ENCODE measurements at regions not wholly inside any gene's neighbourhood (a gene's known extent, or its start where the extent isn't known, plus 50 kb on each side); places are given as distances from the start of the nearest gene placed in this dataset.

DNA sequence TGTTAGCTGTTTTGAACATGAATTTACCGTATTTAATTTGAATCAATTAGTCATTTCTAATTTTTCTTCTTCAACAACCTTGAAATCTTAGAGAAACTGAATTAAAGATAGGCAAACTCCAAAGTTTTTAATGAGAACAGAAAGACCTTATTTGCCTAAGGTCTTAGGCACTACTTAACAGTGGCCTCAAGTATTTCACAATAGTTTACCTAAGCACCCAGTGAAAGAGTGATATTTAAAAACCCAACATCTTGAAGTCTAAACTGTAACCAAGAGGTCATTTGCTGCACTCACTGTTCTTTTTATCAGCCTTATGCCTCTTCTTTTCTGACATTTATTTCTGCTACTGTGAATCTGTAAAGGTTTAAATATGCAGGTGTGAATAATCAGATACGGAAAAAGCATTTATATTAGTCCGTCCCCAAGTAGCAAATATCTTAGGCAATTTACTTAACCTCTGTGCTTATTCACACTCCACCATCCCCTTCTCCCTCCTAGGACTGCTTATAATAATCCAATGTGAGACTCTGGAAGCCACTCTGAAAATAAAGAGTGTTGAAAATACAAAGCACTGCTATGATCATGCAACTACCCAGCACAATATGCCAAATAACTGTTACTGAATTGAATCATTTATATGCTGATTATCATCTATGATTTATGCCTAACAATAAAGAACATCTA, 105.7 kb downstream of the ELAPOR2 start:
- TF ChIP-seq, protein P1, sequence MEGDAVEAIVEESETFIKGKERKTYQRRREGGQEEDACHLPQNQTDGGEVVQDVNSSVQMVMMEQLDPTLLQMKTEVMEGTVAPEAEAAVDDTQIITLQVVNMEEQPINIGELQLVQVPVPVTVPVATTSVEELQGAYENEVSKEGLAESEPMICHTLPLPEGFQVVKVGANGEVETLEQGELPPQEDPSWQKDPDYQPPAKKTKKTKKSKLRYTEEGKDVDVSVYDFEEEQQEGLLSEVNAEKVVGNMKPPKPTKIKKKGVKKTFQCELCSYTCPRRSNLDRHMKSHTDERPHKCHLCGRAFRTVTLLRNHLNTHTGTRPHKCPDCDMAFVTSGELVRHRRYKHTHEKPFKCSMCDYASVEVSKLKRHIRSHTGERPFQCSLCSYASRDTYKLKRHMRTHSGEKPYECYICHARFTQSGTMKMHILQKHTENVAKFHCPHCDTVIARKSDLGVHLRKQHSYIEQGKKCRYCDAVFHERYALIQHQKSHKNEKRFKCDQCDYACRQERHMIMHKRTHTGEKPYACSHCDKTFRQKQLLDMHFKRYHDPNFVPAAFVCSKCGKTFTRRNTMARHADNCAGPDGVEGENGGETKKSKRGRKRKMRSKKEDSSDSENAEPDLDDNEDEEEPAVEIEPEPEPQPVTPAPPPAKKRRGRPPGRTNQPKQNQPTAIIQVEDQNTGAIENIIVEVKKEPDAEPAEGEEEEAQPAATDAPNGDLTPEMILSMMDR (IDR thresholded peaks at IDR 0.05; ENCODE audit: low read depth, low read length): no peak
- TF ChIP-seq EZH2phosphoT487 (IDR thresholded peaks at IDR 0.05; ENCODE audit: low read depth): no peak
